GM04504 (cell line): ENCODE measurements at regions not wholly inside any gene's neighbourhood (a gene's known extent, or its start where the extent isn't known, plus 50 kb on each side); places are given as distances from the start of the nearest gene placed in this dataset.

Experiments
- DNase-seq: peaks from one replicate; pipeline ENCODE4 v3.0.0-alpha.2; 2012; ENCODE audit warnings: low read depth

GRCh38 chr21:25422610-25423608 lies 184.4 kb downstream of the MRPL39 start:
- DNase-seq = no peak

GRCh38 chr21:25421321-25422028 lies 185.8 kb downstream of the MRPL39 start:
- DNase-seq = peak; percentile 10

DNA sequence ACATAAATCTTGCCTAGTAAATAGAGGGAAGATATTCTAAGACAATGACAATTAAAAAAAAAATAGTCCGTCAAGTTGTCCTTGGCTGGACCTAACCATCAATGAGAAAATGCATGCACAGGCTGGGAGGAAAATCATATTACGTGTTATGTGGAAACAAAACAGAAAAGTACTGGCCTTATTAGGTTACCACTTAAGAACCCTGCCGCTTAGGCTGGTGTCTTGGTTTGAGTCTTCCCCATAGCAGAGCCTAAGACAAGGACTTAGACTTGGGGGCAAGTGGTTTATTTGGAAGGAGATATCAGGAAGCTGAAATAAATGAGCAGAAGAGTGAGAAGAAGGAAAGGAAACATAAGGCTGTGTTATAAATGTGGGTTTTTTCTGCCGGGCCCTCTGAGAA lies 186.4 kb downstream of the MRPL39 start:
- no peak for DNase-seq

GRCh38 chr21:25416669-25417068 lies 190.6 kb downstream of the MRPL39 start:
- no peak for DNase-seq

DNA sequence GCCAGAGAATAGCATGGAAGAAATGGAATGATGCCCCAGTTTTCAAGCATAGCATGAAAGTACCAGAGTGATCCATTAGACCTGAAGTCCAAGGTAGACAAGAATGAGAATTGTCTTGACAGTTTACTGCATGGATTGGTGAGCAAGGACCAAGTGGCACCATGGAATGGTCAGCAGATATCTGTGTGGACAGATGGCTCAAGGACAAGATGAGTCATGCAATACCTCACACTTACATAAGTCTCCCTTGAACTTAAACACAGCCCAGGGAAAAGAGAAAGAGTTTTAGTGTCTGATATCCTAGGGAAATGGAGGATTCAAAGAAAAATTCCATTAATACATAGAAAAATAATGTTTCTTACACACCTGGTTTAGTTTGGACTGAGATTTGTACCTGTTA lies 195.2 kb downstream of the MRPL39 start:
- no peak for DNase-seq

- no peak for DNase-seq
These were observed 197.3 kb downstream of the MRPL39 start for GRCh38 chr21:25409978-25410377.

GRCh38 chr21:25408666-25409065 lies 198.6 kb downstream of the MRPL39 start:
- no peak for DNase-seq

- DNase-seq = no peak
These were observed 200.2 kb downstream of the MRPL39 start for GRCh38 chr21:25406887-25407579.

GRCh38 chr21:25405984-25406383 lies 201.3 kb downstream of the MRPL39 start:
- DNase-seq = no peak

GRCh38 chr21:25402134-25402961 lies 204.9 kb downstream of the MRPL39 start:
- DNase-seq = no peak

DNA sequence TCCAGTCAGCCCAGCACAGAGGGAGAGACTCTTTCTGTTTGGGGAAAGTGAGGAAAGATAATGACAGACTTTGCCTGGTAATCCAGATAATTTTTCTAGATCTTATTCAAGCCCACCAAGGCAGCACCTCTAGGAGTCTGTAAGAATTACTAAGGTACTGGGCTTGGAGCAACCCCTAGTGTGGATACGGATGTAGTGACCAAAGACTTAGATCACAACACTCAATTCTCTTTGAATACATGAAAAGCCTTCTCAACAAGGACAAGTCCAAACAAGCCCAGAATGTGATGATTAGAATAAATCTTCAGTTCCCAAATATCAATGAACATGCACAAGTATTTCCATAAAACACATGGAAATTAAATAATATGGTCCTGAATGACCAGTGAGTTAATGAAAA lies 206.9 kb downstream of the MRPL39 start:
- no peak for DNase-seq

DNA sequence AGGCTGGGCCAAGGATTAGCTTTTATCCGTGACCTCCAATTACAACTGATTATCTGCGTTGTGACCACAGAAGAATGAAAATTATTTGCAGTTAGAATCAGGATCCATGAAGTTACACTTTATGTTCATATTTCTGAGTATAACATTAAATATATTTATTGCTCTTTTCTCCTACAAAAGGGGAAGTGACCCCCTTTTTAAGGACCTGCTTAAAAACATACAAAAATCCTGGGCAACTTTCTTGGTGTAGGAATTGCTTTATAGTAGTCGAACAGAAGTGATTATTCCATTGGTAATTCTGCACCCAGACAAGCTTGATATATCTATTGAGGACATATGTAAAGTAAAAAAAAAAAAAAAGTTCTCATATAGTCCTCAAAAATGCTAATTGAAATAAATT lies 208.7 kb downstream of the MRPL39 start:
- DNase-seq = no peak

GRCh38 chr21:25396135-25396711 lies 211.1 kb downstream of the MRPL39 start:
- no peak for DNase-seq

DNA sequence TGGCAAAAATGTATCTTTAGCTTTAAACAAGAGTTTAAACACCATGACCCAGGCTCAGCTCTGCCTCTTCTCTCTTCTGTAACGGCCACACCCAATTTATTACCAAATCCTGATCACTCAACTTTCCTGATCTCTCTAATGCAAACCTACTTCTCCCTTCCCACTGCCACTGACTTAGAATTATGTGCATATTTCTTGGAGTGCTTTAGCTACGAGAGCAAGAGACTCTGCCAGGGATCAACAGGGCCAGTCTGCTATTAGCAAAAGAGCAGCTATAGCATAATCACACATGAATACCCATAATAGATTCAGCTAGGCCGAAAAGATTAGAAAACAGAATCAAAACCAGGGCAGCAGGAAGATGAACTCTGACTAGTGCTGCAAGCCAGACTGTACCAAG lies 215.5 kb downstream of the MRPL39 start:
- DNase-seq = no peak

- DNase-seq = no peak
These were observed 216.6 kb downstream of the MRPL39 start for GRCh38 chr21:25390701-25391100.

DNA sequence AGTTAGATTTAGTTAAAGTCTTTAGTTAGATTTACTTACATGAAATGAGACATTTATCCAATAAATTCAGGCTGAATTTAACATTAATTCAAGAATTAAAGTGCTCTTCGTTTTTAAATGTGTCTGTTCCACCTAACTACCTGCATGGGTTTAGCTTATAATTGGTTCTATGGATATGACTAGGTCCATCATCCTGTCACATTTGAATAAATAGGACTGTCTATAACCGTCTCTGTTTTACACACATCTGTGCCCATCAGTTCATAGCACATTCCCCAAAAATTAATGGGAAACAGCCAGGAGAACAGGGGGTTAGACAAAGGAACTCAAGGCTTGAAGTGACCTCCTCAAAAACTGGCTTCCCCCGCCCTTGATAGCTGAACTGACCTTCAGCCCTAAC lies 219.6 kb downstream of the MRPL39 start:
- DNase-seq = no peak

- peak; percentile 38 for DNase-seq
These were observed 221.3 kb downstream of the MRPL39 start for GRCh38 chr21:25385911-25386474.

GRCh38 chr21:25385341-25385740 lies 221.9 kb downstream of the MRPL39 start:
- DNase-seq = no peak

DNA sequence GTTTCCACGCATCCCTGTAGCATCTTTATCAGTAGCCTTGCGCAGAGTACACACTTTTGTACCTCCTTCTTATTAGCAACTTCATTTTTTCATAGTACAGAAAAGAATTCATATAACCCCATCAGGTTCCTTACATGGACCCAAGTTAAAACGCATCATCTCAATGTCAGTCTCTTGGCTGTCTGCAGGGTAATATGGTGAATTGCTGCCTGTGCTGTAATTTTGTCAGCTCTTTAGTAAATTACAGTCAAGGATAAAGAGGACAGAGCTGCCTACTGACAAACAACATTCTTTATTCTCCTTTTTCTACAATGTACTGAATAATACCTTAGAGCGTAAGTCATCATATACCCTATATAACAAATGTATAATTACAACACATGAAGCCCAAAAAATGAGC lies 222.5 kb downstream of the MRPL39 start:
- DNase-seq = no peak

DNA sequence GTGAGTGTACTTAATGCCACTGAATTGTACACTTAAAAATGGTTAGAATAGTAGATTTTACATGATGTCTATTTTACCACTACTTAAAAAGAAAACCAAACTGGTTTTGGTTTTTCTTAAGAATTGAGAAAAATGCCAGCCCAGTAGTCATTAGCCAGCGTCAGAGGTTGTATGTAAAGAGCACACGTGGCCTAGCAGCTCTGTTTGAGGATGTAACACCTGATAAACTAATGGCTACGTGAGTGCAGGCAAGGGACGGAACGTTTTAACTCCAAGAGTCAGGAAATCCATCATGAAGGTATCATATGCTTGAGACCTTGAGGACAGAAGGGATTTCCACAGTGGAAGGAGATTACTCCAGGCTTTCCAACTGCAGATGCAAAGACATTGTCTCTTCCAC lies 223.7 kb downstream of the MRPL39 start:
- no peak for DNase-seq

DNA sequence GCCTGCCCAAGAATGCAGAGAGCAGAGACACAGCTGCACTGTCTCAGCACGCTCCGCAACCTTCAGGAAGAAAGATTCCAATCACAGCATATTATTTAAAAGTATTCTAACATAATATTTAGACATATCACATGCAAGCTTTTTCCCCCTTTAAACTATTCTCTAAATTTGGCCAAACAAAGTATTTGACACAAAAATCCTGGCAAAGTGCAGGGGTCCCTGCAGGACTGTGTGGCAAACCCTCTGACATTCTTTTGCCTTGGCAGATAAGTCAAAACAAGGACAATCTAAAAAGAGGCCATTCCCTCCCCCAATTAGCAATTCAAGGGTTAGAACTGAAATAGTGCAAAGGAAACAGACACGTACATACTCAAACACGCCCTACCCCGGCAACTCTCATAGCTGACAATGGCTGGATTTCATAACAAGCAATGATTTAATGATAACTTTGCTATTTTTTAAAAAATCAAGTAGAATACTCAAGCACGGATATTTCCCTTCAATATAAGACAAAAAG lies 225.3 kb downstream of the MRPL39 start:
- no peak for DNase-seq
